Testis (tissue), 2 donors: ENCODE measurements at regions not wholly inside any gene's neighbourhood (a gene's known extent, or its start where the extent isn't known, plus 50 kb on each side); places are given as distances from the start of the nearest gene placed in this dataset.

Experiments
- POLR2A ChIP-seq: fragments of 450-650 bp; IDR thresholded peaks from one replicate; pipeline ENCODE4 v1.6.1; 2017; ENCODE audit warnings: antibody characterized with exemption, mild to moderate bottlenecking, moderate library complexity
- TF ChIP-seq, protein P1 (sequence below), 3 experiments: fragments of 450-650 bp in 2 of 3; fragments of 200-600 bp in 1 of 3; sonication (generic) in 1 of 3; IDR thresholded peaks; one replicate each; pipeline ENCODE4 v1.5.1; 2016 to 2019; ENCODE audit warnings: antibody characterized with exemption in 3 of 3, mild to moderate bottlenecking in 2 of 3, moderate library complexity in 1 of 3

DNA sequence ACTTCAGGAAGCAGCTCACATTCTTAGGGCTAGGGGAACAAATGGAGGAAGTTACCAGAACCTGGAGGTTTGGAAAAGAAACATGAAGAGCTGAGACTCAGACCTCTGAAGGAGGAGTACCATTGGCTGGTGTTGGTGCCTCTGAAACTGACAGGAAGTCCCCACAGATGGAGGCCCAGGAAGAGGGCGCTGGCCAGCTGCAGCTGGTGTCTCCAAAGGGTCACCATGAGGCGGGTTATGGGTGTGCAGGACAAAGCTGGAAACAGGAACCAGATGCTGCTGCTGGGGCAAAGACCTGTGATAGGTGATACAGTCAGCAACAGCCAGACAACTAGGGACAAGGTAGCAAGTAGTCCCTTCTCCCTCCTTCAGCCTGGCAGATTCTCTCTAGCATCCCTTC, 136.5 kb upstream of the SERPINE2 start:
- TF ChIP-seq, protein P1, sequence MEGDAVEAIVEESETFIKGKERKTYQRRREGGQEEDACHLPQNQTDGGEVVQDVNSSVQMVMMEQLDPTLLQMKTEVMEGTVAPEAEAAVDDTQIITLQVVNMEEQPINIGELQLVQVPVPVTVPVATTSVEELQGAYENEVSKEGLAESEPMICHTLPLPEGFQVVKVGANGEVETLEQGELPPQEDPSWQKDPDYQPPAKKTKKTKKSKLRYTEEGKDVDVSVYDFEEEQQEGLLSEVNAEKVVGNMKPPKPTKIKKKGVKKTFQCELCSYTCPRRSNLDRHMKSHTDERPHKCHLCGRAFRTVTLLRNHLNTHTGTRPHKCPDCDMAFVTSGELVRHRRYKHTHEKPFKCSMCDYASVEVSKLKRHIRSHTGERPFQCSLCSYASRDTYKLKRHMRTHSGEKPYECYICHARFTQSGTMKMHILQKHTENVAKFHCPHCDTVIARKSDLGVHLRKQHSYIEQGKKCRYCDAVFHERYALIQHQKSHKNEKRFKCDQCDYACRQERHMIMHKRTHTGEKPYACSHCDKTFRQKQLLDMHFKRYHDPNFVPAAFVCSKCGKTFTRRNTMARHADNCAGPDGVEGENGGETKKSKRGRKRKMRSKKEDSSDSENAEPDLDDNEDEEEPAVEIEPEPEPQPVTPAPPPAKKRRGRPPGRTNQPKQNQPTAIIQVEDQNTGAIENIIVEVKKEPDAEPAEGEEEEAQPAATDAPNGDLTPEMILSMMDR (IDR thresholded peaks at IDR 0.05): no peak
- no peak for TF ChIP-seq POLR2A
